PC-9 (cell line): ENCODE measurements at regions not wholly inside any gene's neighbourhood (a gene's known extent, or its start where the extent isn't known, plus 50 kb on each side); places are given as distances from the start of the nearest gene placed in this dataset.

Experiments used
- CTCF ChIP-seq: fragments of 200-600 bp; sonication (generic); conservative IDR thresholded peaks from 2 replicates; pipeline ENCODE4 v1.6.1; 2017; ENCODE audit warnings: mixed run types, antibody characterized with exemption, mild to moderate bottlenecking, moderate library complexity
- EZH2 ChIP-seq: fragments of 200-600 bp; sonication (generic); IDR thresholded peaks from 2 replicates; pipeline ENCODE4 v1.8.0; 2017; ENCODE audit warnings: antibody characterized with exemption, low read depth

- TF ChIP-seq CTCF (no peak), EZH2 (no peak)
Observed at GRCh38 chr2:242015108-242016065, 145.9 kb downstream of the RTP5 start.
